Right lobe of liver (tissue), 6 donors: ENCODE measurements at regions not wholly inside any gene's neighbourhood (a gene's known extent, or its start where the extent isn't known, plus 50 kb on each side); places are given as distances from the start of the nearest gene placed in this dataset.

Source experiments
- ATAC-seq, 4 donors: fragments of 200-7000 bp; cut with Tn5 transposase; one replicate each; pipeline ENCODE4 v1.9.1; 2020; ENCODE audit warnings: mild to moderate bottlenecking in 4 of 4, moderate library complexity in 4 of 4
- DNase-seq, 3 donors: peaks; one replicate each; pipeline ENCODE4 v3.0.0-alpha.2; 2020
- H3K27ac ChIP-seq, 3 donors: fragments of 200-600 bp; one replicate each; pipeline ENCODE4 v1.8.0; 2022
- H3K27me3 ChIP-seq, 2 donors: fragments of 200-600 bp; one replicate each; pipeline ENCODE4 v1.8.0; 2022
- H3K36me3 ChIP-seq, 4 donors: fragments of 200-600 bp; sonication (generic) in 1 of 4; one replicate each; pipeline versions ENCODE4 v1.5.1 to v1.8.0; 2017 to 2022; ENCODE audit warnings: control low read depth in 1 of 4
- H3K4me1 ChIP-seq, 4 donors: fragments of 200-600 bp; sonication (generic) in 1 of 4; one replicate each; pipeline versions ENCODE4 v1.5.1 to v1.8.0; 2017 to 2022; ENCODE audit warnings: control low read depth in 1 of 4
- H3K4me3 ChIP-seq, 3 donors: fragments of 200-600 bp; one replicate each; pipeline ENCODE4 v1.8.0; 2022
- H3K9me3 ChIP-seq, 4 donors: fragments of 200-600 bp; sonication (generic) in 1 of 4; one replicate each; pipeline versions ENCODE4 v1.5.1 to v1.8.0; 2017 to 2022; ENCODE audit warnings: control low read depth in 1 of 4
- POLR2A ChIP-seq: fragments of 450-650 bp; IDR thresholded peaks from one replicate; pipeline ENCODE4 v1.6.1; 2017; ENCODE audit warnings: antibody characterized with exemption, mild to moderate bottlenecking
- WGBS: methylation state at CpG from one replicate; pipeline ENCODE4 v1.1.6; 2018; ENCODE audit warnings: low coverage, low lambda C conversion rate; ENCODE audit not compliant: insufficient coverage; ENCODE audit errors: missing lambda C conversion rate; 5-methylcytosine and 5-hydroxymethylcytosine counted together
- intact Hi-C, 2 donors: fragments of 100-400 bp; cut with DNase I; formaldehyde crosslinking; loops; one replicate each; pipeline versions ENCODE4 v1.11.2 to v1.14.1; 2022
- TF ChIP-seq, protein P1 (sequence below), 4 donors: fragments of 200-600 bp in 3 of 4; fragments of 450-650 bp in 1 of 4; IDR thresholded peaks; one replicate each; pipeline versions ENCODE4 v1.5.1 to v1.8.0; 2016 to 2022; ENCODE audit warnings: antibody characterized with exemption in 4 of 4, mild to moderate bottlenecking in 2 of 4
- donor health status: DM: no; HTN: yes; CAD: no.
- donor health status: DM: no; HTN: no; CAD: no.
- donor health status: DM: no; HTN: no; CAD: no.
- donor health status: DM: no; HTN: yes; CAD: no.
- donor health status: DM: no; HTN: yes; CAD: no.

DNA sequence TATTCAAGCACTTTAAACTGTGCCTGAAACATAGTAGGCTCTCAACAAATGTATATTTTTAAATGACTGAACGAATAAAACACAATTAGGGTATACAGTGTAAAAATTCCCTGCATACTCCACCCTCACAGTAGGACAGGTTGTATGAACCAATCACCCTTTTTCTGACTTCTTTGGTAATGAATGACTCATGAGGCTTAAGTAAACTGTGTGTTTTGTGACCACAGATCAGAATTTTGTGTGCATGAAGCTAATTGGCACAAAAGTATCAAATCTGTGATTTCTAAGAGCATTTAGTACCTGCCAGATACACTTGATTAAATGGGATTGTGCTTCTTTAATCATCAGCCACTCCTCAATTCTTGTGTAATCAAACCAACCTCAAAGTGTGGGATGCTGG is 109.9 kb upstream of the MAP4K3 start:
- Histone ChIP-seq H3K27ac (no peak overlapping the region), H3K4me3 (no peak overlapping the region), H3K4me1 (peaks cover 0 to 12% (median 5%) of the 10 kb centered on the region in 4 donors), H3K36me3 (no peaks in the 10 kb centered on the region), H3K9me3 (no peaks in the 10 kb centered on the region), H3K27me3 (no peaks in the 10 kb centered on the region)
- TF ChIP-seq POLR2A = no peak
- TF ChIP-seq, protein P1, sequence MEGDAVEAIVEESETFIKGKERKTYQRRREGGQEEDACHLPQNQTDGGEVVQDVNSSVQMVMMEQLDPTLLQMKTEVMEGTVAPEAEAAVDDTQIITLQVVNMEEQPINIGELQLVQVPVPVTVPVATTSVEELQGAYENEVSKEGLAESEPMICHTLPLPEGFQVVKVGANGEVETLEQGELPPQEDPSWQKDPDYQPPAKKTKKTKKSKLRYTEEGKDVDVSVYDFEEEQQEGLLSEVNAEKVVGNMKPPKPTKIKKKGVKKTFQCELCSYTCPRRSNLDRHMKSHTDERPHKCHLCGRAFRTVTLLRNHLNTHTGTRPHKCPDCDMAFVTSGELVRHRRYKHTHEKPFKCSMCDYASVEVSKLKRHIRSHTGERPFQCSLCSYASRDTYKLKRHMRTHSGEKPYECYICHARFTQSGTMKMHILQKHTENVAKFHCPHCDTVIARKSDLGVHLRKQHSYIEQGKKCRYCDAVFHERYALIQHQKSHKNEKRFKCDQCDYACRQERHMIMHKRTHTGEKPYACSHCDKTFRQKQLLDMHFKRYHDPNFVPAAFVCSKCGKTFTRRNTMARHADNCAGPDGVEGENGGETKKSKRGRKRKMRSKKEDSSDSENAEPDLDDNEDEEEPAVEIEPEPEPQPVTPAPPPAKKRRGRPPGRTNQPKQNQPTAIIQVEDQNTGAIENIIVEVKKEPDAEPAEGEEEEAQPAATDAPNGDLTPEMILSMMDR (IDR thresholded peaks at IDR 0.05) = no peak
- no peak for DNase-seq
- intact Hi-C loops = no loop called here
- peak in 2 of 4 donors; percentile 37 to 49 for ATAC-seq
- WGBS = 67% methylated on average over 1 of the region's 1 CpG

DNA sequence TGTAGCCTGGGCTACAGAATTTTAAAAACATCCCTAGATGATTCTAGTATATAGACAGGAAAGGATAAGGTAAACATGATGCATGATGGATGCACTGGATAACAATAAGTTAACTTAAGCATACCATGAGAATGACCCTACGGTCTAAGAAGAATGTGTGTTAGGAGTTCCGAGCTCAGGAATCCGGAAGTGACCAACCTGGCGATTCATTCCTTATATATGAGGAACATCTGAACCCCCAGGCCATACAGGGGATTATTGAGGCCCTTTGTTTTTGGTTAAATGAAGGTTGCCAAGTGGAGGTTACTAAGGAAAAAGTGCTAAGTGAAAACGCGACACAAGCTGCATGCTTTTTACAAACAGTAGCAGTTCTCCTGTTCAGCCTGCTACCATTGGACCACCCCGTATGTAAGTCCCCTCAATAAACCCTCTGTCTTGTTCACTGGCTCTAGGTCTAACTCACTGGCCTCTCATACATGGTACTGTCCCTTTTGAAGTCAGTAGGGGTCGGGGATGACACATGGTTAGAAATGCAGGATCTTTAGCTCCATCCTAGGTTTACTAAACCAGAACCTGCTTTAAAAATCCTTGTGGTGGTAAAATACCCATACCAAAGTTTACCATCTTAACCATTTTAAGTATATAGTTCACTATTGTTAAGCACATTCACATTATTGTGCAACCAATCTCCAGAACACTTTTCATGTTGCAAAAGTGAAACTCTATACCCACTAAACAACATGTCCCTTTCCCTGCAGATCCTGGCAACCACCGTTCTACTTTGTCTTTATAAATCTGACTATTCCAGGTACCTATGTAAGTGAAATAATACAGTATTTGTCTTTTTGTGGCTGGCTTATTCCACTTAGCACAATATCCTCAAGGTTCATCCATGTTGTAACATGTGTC is 111.0 kb upstream of the MAP4K3 start:
- Histone ChIP-seq H3K27me3 (no peaks in the 10 kb centered on the region), H3K9me3 (no peaks in the 10 kb centered on the region), H3K27ac (no peak overlapping the region), H3K4me3 (no peak overlapping the region), H3K36me3 (no peaks in the 10 kb centered on the region), H3K4me1 (peaks cover 0 to 12% (median 5%) of the 10 kb centered on the region in 4 donors)
- ATAC-seq (no peak), DNase-seq (no peak)
- 94% methylated on average over 7 of the region's 9 CpGs for WGBS
- TF ChIP-seq POLR2A = no peak
- TF ChIP-seq, protein P1 (IDR thresholded peaks at IDR 0.05) = no peak
- intact Hi-C loops = no loop called here

DNA sequence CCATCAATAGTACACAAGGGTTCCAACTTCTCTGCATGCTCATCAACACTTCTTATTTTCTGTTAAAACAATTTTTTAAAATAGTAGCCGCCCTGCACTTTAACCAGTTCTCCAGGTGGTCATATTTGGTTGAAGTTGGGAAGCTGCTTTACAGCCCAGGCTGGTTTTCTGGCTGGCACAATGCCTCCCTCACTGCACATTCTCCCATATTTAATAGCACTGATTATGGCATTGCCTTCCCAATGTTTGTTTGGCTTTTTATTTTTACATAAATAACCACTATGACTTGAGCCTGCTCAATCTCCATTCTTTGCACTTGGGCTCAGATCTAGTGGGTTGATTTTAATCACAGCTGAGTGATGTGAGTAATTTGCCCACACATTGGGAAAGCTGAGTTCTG is 111.9 kb upstream of the MAP4K3 start:
- H3K27me3 ChIP-seq = no peaks in the 10 kb centered on the region
- H3K4me3 ChIP-seq = no peak overlapping the region
- H3K36me3 ChIP-seq = no peaks in the 10 kb centered on the region
- H3K27ac ChIP-seq = no peak overlapping the region
- intact Hi-C loops = no loop called here
- no peak for ATAC-seq
- peaks cover 0 to 12% (median 5%) of the 10 kb centered on the region in 4 donors for H3K4me1 ChIP-seq
- H3K9me3 ChIP-seq = no peaks in the 10 kb centered on the region
- 100% methylated on average over 1 of the region's 1 CpG for WGBS
- TF ChIP-seq, protein P1 (IDR thresholded peaks at IDR 0.05) = no peak
- TF ChIP-seq POLR2A = no peak
- no peak for DNase-seq

DNA sequence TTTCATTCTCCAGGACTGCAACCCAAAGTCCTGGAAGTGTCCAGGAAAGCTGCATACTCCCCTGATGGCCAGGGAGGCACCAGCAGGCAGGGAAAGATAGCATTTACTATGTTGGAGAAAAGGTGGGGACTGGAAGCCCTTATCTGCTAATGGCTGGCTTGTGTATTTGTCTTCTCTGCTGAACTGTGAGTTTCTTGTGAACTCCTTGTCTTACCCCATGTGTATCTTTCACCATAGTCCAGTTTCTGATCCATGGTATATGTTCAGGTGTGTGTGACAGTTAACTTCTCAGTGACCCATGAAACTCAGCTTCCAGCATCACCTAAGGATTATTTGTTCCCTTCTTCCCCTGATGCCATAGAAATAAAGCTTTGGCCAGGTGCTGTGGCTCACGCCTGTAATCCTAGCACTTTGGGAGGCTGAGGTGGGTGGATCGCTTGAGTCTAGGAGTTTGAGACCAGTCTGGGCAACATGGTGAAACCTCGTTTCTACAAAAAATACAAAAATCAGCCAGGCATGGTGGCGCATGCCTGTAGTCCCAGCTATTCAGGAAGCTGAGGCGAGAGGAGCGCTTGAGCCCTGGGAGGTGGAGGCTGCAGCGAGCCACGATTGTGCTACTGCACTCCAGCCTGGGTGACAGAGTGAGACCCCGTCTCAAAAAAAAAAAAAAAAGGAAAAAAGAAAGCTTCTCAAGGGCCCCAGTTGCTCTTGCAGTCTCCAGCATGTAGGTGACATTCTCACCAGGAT is 112.8 kb upstream of the MAP4K3 start:
- intact Hi-C loops = no loop called here
- H3K4me3 ChIP-seq = no peak overlapping the region
- no peaks in the 10 kb centered on the region for H3K9me3 ChIP-seq
- TF ChIP-seq, protein P1 (IDR thresholded peaks at IDR 0.05) = no peak
- no peak for TF ChIP-seq POLR2A
- H3K27ac ChIP-seq = no peak overlapping the region
- WGBS = 76% methylated on average over 9 of the region's 9 CpGs
- ATAC-seq (no peak), DNase-seq (no peak)
- no peaks in the 10 kb centered on the region for H3K36me3 ChIP-seq
- peaks cover 0 to 12% (median 5%) of the 10 kb centered on the region in 4 donors for H3K4me1 ChIP-seq
- no peaks in the 10 kb centered on the region for H3K27me3 ChIP-seq
